Renal pelvis (tissue), 1 donor: ENCODE measurements at regions not wholly inside any gene's neighbourhood (a gene's known extent, or its start where the extent isn't known, plus 50 kb on each side); places are given as distances from the start of the nearest gene placed in this dataset.
"Not testable (repeated sequence)": the region's sequence is repeated elsewhere in the genome, so short reads cannot be mapped to it uniquely, and the experiment has no call there.

Experiments
- DNase-seq: peaks from one replicate; pipeline ENCODE4 v3.0.0-alpha.2; 2013

DNA sequence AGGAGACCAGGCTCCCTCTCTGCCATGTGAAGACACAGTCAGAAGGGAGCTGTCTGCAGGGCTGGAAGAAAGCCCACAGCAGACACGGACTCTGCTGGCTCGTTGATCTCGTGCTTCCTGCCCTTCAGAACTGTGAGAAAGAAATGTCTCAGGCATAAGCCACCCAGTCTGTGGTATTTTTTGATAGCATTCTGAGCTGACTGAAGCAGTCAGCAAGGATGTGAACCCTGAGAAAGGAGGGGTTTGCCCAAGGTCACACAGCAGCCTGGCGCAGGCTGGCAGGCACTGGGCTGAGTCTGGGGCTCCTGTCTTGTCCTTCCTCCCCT, 255.1 kb upstream of the B3GAT1 start:
- DNase-seq: no peak

GRCh38 chr11:134666273-134667174, 254.5 kb upstream of the B3GAT1 start:
- DNase-seq: no peak

GRCh38 chr11:134665571-134666270, 253.7 kb upstream of the B3GAT1 start:
- DNase-seq: no peak

DNA sequence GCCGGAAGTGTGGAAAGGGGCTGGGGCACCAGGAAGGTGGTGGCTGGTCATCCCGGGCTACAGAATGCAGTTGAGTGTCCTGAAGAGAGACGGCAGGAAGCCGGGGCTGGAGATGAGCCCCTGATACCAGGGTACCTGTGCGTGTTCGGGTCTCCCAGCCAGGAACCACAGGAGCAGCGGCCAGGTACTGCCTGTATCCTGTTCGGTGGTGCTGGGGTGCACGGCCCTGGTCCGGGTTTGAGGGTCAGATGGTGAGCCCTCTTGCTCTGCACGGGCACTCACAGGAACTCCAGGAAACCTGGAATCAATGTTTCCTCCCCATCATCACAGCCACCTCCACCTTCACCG, 253.1 kb upstream of the B3GAT1 start:
- DNase-seq: no peak

- DNase-seq: no peak
Observed at GRCh38 chr11:134664447-134665187, 252.6 kb upstream of the B3GAT1 start.

DNA sequence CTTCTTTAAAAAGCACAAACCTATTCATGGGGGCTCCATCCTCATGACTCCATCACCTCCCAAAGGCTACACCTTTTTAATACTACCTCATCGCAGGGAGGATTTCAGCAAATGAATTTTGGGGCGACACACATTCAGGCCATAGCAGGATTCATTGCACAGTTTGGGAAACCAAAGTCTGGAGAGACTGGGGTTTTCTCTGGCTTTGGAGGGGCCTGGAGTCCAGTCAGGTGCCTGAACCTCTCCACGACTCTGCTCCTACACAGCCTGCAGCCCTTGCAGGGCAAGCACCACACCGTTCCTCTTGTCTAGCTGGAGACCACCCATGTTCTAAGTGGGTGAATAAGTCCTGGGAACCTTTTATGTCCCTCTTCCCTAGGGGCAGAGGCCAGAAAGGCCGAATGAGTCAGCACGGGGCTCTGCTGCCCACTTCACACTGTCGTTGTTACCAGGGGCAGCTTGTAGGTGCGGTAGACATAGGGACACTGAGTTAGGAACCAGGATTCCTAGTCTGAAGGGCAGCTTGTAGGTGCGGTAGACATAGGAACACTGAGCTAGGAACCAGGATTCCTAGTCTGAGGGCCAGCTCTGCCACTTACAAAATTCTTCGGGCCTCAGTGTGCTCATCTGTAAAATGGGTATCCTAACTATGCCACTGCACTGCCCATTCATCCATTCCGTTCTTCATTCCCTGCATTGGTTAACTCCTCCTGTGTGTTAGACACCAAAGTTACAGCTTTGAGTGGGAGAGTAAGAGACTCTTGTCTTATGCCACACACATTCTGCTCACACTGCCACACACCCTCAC, 251.7 kb upstream of the B3GAT1 start:
- no peak for DNase-seq

GRCh38 chr11:134662629-134663360, 250.8 kb upstream of the B3GAT1 start:
- DNase-seq: no peak

- DNase-seq: no peak
Observed at GRCh38 chr11:134661660-134662059, 249.6 kb upstream of the B3GAT1 start.

DNA sequence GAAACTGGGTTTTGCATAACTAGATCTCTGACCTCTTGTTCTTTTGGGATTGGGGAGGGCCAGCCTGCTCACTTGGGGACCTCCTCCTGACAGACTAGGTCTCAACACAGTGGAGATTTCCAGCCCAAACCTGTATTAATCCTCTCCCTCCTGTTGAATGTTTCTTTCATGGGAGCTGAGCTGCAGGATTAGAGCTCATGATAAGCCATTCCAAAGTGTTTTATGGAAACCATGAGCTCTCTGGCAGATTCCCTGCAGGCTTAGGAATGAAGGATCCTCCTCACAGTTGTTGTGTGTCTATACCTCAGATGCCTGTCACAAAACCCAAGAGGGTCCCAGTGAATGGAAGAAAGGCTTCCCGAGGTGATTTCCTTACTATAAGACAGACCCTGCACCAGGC, 248.4 kb upstream of the B3GAT1 start:
- DNase-seq: no peak

DNA sequence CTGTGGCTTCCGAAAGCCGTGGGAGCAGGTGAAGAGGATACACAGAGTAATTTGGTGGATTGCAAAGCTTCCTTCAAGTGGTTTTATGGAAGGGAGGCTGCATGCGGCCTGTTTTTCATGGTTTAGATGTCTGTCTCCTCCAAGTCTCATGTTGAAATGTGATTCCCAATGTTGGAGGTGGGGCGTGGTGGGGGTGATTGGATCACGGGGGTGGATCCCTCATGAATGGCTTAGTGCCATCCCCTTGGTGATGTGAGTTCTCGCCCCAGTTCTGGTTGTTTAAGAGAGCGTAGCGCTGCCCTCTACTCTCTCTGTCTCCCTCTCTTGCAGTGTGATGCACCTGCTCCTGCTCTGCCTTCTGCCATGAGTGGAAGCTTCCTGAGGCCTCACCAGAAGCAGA, 247.8 kb upstream of the B3GAT1 start:
- no peak for DNase-seq

DNA sequence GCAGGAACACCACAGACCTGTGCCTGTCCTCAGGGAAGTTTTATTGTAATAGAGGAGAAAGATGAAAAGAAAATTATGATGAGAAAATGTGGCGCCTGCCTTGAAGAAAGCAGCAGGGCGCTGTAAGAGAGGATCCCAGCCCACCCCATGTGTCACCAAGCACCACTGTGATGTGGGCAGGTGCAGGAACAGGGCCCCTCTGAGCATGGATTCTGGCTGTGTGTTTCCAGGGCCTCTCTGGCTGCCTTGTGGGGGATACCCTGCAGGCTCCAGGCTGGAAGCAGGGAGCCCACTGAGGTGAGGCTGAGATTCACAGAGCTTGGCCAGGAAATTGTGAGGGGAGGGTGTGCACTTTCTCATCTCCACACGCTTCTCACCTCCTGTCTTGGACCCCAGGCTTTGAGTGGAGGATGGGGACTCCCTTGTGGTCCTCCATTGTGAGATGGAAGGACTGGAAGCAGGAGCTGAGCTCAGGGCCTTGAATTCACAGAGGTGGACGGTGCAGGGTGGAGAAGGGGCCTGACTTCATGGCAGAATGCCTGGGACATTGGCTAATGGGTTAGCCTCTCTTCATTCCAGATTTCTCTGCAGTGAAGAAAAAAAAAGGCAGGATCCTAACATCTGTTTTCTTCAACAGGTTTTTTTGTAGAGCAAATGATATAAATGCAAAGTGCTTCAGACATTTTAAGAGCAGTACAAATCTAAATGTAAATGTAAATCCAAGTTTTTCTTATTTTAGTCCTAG, 246.6 kb upstream of the B3GAT1 start:
- DNase-seq: no peak

DNA sequence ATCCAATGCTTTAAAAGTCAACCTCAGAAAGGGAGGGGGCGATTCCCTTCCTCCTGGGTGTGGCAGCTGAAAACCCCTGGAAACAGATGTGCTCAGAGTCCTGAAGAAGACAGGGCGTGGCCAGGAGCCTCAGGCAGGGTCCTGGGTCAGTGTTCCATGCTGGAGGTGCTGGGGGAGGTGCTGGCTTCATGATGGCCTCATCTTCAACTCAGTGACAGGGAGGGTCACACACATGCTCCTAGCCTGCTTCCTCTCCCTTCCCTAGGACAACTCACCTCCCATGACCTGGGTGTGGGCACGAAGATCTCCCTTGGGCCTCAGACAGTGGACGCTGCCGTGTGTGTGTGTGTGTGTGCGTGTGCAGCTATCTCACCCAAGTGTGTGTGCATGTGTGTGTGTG, 245.6 kb upstream of the B3GAT1 start:
- no peak for DNase-seq

- no peak for DNase-seq
Observed at GRCh38 chr11:134656861-134657540, 245.0 kb upstream of the B3GAT1 start.

DNA sequence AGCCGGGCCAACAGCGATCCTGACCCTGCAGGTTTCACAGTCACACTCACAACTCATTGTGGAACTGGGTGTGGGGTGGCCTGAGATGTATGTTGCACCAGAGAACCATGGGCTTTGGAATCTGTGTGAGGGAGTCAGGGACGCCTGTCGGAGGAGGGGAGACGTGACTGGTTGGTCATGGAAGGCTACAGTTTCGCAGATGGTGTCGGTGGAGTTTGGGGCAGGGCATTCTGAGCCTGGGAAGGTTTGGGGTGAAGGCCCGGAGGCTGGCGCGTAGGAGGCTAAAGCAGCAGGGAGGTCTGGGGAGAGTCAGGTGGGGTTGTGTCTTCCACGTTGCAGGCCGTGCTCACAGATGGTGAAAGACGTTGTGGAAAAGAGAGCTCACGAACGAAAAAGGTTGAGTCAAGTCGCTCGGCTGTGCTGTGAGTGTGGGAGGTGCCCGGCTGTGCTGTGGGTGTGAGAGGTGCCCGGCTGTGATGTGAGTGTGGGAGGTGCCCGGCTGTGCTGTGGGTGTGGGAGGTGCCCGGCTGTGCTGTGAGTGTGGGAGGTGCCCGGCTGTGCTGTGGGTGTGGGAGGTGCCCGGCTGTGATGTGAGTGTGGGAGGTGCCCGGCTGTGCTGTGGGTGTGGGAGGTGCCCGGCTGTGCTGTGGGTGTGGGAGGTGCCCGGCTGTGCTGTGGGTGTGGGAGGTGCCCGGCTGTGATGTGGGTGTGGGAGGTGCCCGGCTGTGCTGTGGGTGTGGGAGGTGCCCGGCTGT, 244.2 kb upstream of the B3GAT1 start:
- not testable (repeated sequence) for DNase-seq

DNA sequence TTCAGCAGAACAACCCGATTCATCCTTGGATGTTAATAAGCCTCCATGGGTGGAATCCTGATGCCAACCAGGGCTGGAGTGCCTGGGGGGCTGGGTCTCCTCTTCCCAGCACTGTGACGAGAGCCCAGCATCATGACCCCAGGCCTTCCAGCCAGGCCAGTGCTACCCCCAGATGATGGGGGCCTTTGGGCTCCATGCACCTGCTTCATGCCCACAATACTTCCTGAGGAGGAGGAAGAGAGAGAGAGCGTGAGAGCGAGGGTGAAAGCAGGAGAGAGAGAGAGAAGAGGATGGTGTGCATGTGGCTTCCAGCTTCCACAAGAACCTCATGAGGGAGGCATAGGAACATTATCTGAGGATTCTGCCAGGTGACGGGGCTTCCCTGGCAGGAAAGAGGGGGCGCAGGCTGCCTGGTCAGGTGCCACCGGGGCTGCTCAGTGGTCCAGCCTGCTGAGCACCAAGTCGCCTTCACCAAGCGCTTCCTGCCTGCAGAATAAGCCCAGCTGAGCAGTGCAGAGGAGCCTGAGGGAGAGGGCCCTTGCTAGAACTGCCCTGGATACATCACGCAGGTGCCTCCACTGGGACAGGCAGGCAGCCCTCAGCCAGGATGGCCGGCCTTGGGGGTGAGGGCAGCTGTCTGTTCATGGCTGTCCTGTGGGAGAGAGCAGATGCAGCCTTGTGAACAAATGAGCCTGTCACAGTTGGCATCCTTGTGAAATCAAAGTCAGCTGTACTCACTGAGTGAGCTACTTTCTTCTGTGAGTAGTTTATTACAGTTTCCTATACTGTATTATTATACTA, 243.3 kb upstream of the B3GAT1 start:
- no peak for DNase-seq

GRCh38 chr11:134654161-134654915, 242.3 kb upstream of the B3GAT1 start:
- no peak for DNase-seq

- DNase-seq: no peak
Observed at GRCh38 chr11:134652586-134653255, 240.7 kb upstream of the B3GAT1 start.
